Loucy (cell line): ENCODE measurements at regions not wholly inside any gene's neighbourhood (a gene's known extent, or its start where the extent isn't known, plus 50 kb on each side); places are given as distances from the start of the nearest gene placed in this dataset.

Experiments used
- CTCF ChIP-seq: fragments of 200-600 bp; sonication (generic); conservative IDR thresholded peaks from 2 replicates; pipeline ENCODE4 v1.5.1; 2014; ENCODE audit warnings: mild to moderate bottlenecking, antibody characterized with exemption, low read length
- EZH2phosphoT487 ChIP-seq: fragments of 200-600 bp; IDR thresholded peaks from 2 replicates; pipeline ENCODE4 v1.6.1; 2018; ENCODE audit warnings: antibody characterized with exemption, mild to moderate bottlenecking, moderate library complexity, borderline replicate concordance

DNA sequence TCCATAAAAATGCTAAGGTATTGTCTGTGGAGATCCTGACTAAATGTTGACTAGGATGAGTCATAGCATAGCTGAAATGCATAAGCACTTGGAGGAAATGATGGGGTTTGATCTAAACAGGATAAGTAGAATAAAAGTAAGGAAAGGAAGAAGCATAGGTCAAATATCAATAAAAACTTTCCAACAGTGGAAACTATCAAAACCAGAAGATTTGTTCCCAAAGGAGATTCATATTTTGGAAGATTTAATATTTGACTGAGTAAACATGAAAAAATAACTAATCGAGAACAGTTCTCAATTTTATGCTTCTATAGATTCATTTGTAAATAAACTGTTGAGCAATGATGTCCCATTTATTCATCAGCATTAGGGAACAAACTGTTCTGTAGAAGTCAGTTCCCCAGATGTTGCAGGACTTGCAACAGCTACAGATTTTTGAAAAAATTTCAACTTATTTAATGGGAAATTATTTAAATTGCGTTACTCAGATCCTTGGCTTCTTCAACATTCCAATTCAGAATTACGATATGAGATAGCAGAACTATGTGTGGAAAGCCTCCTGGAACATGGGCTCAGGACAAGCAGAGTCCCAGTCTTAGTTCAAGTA is 133.7 kb upstream of the TBX18 start:
- TF ChIP-seq CTCF (no peak), EZH2phosphoT487 (no peak)
